ENCODE measurements at regions not wholly inside any gene's neighbourhood (a gene's known extent, or its start where the extent isn't known, plus 50 kb on each side); places are given as distances from the start of the nearest gene placed in this dataset.
"Not testable (repeated sequence)": the region's sequence is repeated elsewhere in the genome, so short reads cannot be mapped to it uniquely, and the experiment has no call there.

GRCh38 chr5:1962619-1963355, 80.1 kb upstream of the IRX4 start:
- in situ Hi-C loops (cut with HindIII; ENCODE audit: low sequenced_read_pairs), result no loop called here
- no peak for DNase-seq (ENCODE audit: low spot score)

- DNase-seq (ENCODE audit: low spot score), result no peak
Measured at GRCh38 chr5:1961952-1962595, 79.3 kb upstream of the IRX4 start.

GRCh38 chr5:1961304-1961946, 78.7 kb upstream of the IRX4 start:
- no peak for DNase-seq (ENCODE audit: low spot score)
- in situ Hi-C loops (cut with HindIII; ENCODE audit: low sequenced_read_pairs), result no loop called here

More at GRCh38 chr5:1961952-1962595, 79.3 kb upstream of the IRX4 start:
- in situ Hi-C loops (cut with HindIII; ENCODE audit: low sequenced_read_pairs), result no loop called here

GRCh38 chr5:1960595-1961303, 78.0 kb upstream of the IRX4 start:
- in situ Hi-C loops (cut with HindIII; ENCODE audit: low sequenced_read_pairs), result no loop called here
- no peak for DNase-seq (ENCODE audit: low spot score)

GRCh38 chr5:1959725-1960581, 77.2 kb upstream of the IRX4 start:
- DNase-seq (ENCODE audit: low spot score), result no peak
- in situ Hi-C loops (cut with HindIII; ENCODE audit: low sequenced_read_pairs), result no loop called here

- no peak for DNase-seq (ENCODE audit: low spot score)
- in situ Hi-C loops (cut with HindIII; ENCODE audit: low sequenced_read_pairs), result no loop called here
Measured at GRCh38 chr5:1959231-1959630, 76.5 kb upstream of the IRX4 start.

- in situ Hi-C loops (cut with HindIII; ENCODE audit: low sequenced_read_pairs), result no loop called here
- no peak for DNase-seq (ENCODE audit: low spot score)
Measured at GRCh38 chr5:1958211-1959010, 75.7 kb upstream of the IRX4 start.

GRCh38 chr5:1955586-1955985, 72.9 kb upstream of the IRX4 start:
- DNase-seq (ENCODE audit: low spot score), result no peak
- in situ Hi-C loops (cut with HindIII; ENCODE audit: low sequenced_read_pairs), result no loop called here

- in situ Hi-C loops (cut with HindIII; ENCODE audit: low sequenced_read_pairs), result not testable (repeated sequence)
Measured at GRCh38 chr5:1953710-1954109, 71.0 kb upstream of the IRX4 start.

GRCh38 chr5:1952444-1953099, 69.8 kb upstream of the IRX4 start:
- no peak for DNase-seq (ENCODE audit: low spot score)
- in situ Hi-C loops (cut with HindIII; ENCODE audit: low sequenced_read_pairs), result no loop called here

More at GRCh38 chr5:1953710-1954109, 71.0 kb upstream of the IRX4 start:
- not testable (repeated sequence) for DNase-seq (ENCODE audit: low spot score)

- in situ Hi-C loops (cut with HindIII; ENCODE audit: low sequenced_read_pairs), result no loop called here
- no peak for DNase-seq (ENCODE audit: low spot score)
Measured at GRCh38 chr5:1952021-1952420, 69.3 kb upstream of the IRX4 start.

GRCh38 chr5:1951165-1951816, 68.6 kb upstream of the IRX4 start:
- DNase-seq (ENCODE audit: low spot score), result no peak
- in situ Hi-C loops (cut with HindIII; ENCODE audit: low sequenced_read_pairs), result no loop called here

- no peak for DNase-seq (ENCODE audit: low spot score)
- in situ Hi-C loops (cut with HindIII; ENCODE audit: low sequenced_read_pairs), result no loop called here
Measured at GRCh38 chr5:1950708-1951103, 68.0 kb upstream of the IRX4 start.

GRCh38 chr5:1950096-1950707, 67.5 kb upstream of the IRX4 start:
- DNase-seq (ENCODE audit: low spot score), result no peak
- in situ Hi-C loops (cut with HindIII; ENCODE audit: low sequenced_read_pairs), result no loop called here

- DNase-seq (ENCODE audit: low spot score), result no peak
- in situ Hi-C loops (cut with HindIII; ENCODE audit: low sequenced_read_pairs), result no loop called here
Measured at GRCh38 chr5:1949253-1949652, 66.5 kb upstream of the IRX4 start.

GRCh38 chr5:1948663-1949191, 66.0 kb upstream of the IRX4 start:
- in situ Hi-C loops (cut with HindIII; ENCODE audit: low sequenced_read_pairs), result no loop called here

GRCh38 chr5:1948111-1948510, 65.4 kb upstream of the IRX4 start:
- in situ Hi-C loops (cut with HindIII; ENCODE audit: low sequenced_read_pairs), result no loop called here
- DNase-seq (ENCODE audit: low spot score), result no peak

More at GRCh38 chr5:1948663-1949191, 66.0 kb upstream of the IRX4 start:
- peak; percentile 18 for DNase-seq (ENCODE audit: low spot score)
